ENCODE measurements at regions not wholly inside any gene's neighbourhood (a gene's known extent, or its start where the extent isn't known, plus 50 kb on each side); places are given as distances from the start of the nearest gene placed in this dataset.
A peak's percentile ranks its signal among the peaks of the same experiment; 100 is the strongest.

DNA sequence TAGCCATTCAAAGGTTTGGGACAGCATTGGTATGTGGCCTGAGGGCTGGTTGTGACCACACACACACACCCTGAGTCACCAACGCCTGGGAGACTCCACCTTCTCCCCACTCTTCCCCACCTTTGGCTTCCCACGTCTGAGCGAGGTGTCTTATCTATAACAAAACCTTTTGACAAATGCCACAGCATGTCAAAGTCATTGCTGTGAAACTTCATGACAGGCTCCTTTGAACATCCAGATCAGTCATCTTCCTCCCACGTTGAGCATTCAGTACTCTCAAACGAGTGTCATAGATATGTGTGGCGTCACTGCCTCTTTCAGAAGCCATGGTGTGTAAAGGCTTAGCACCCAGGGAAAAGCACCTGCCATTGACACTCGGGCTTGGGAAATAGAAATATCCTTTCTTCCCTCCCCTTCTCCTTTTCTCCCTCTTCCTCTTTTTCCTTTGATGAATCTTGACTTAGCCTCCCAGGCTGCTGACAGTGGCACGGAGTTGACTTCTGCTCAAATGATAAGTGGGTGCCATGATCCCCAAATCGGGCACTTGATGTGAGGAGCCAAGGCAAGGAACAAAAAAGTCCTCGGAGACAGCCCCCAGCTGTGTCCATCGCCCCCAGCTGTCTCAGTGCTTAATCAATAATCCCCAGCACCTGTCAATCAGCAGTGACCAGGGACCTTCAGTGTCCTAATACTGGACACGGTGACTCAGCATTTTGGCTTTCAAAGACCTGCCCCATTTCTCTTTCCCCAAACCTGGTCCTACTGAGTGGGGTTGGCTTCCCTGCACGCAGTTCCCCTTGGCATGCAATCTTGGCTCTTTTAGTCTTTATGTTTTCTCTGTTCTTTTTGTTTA, 114.8 kb downstream of the FGF18 start:
- Mint-ChIP-seq H3K9me3 (peaks cover 4% of the 10 kb centered on the region), H3K27me3 (ENCODE audit: low read depth) (no peaks in the 10 kb centered on the region), H3K36me3 (no peaks in the 10 kb centered on the region), H3K27ac (no peak overlapping the region), H3K4me1 (peaks cover 44% of the 10 kb centered on the region), H3K4me3 (no peak overlapping the region)
- no peak for ATAC-seq
- CTCF ChIA-PET = no interaction called here
- no peak for DNase-seq (ENCODE audit: low spot score)
- POLR2A ChIA-PET = no interaction called here
- TF ChIP-seq PREB (CRISPR knock-in tag; IDR thresholded peaks at IDR 0.05; ENCODE audit: borderline replicate concordance) (no peak), NFE2L1 (CRISPR knock-in tag; IDR thresholded peaks at IDR 0.05) (peak; percentile 88; the same call in 1 of the 2 replicates)

DNA sequence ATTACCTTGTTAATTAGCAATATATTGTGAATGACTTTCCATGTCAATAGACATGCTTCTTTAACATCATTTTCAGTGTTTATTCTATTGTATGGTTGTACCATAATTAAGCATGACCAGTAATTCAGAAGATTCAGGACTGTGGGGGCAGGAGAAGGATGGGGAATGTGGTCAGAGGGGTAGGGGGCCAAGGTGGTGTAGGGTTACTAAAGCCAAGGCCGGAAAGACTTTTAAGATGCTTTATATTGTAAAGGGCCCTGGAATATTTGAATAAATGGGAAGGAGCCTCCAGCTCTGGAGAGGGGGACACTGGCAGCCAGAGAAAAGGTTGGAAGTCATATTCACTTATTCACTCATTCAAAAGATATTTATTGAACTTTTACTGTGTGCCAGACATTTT, 115.7 kb downstream of the FGF18 start:
- peaks cover 39% of the 10 kb centered on the region for H3K4me1 Mint-ChIP-seq
- CTCF ChIA-PET = interaction anchor here (0.6 to 1.4 kb wide), 2 partner anchors 10 to 15 kb away, joined by 3 read pairs; no protein-coding TSS in a partner anchor
- POLR2A ChIA-PET = interaction anchor here (1.3 kb wide), 1 partner anchor 15 kb away, joined by 4 read pairs; no protein-coding TSS in a partner anchor
- peaks cover 4% of the 10 kb centered on the region for H3K9me3 Mint-ChIP-seq
- peak; percentile 56 for ATAC-seq
- H3K27ac Mint-ChIP-seq = peak overlapping the region; percentile 35
- peak overlapping the region; percentile 15 for H3K4me3 Mint-ChIP-seq
- H3K36me3 Mint-ChIP-seq = no peaks in the 10 kb centered on the region
- DNase-seq (ENCODE audit: low spot score) = no peak
- no peaks in the 10 kb centered on the region for H3K27me3 Mint-ChIP-seq (ENCODE audit: low read depth)
- TF ChIP-seq MYBL2 (CRISPR knock-in tag; IDR thresholded peaks at IDR 0.05) (no peak), ZBTB21 (CRISPR knock-in tag; IDR thresholded peaks at IDR 0.05; ENCODE audit: borderline replicate concordance) (no peak), ZNF512 (CRISPR knock-in tag; IDR thresholded peaks at IDR 0.05; ENCODE audit: borderline replicate concordance) (no peak), TP53 (CRISPR knock-in tag; IDR thresholded peaks at IDR 0.05) (no peak), ZNF219 (CRISPR knock-in tag; IDR thresholded peaks at IDR 0.05; ENCODE audit: borderline replicate concordance) (no peak), ZNF138 (CRISPR knock-in tag; conservative IDR thresholded peaks at IDR 0.05) (no peak), KAT7 (CRISPR knock-in tag; IDR thresholded peaks at IDR 0.05; ENCODE audit: borderline replicate concordance) (no peak), JUN (CRISPR knock-in tag; IDR thresholded peaks at IDR 0.05) (no peak), GTF2I (CRISPR knock-in tag; conservative IDR thresholded peaks at IDR 0.05) (no peak), NR1H2 (CRISPR knock-in tag; IDR thresholded peaks at IDR 0.05) (no peak), TEAD1 (CRISPR knock-in tag; IDR thresholded peaks at IDR 0.05) (no peak)
- TF ChIP-seq, protein P1, sequence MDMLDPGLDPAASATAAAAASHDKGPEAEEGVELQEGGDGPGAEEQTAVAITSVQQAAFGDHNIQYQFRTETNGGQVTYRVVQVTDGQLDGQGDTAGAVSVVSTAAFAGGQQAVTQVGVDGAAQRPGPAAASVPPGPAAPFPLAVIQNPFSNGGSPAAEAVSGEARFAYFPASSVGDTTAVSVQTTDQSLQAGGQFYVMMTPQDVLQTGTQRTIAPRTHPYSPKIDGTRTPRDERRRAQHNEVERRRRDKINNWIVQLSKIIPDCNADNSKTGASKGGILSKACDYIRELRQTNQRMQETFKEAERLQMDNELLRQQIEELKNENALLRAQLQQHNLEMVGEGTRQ (CRISPR knock-in tag; IDR thresholded peaks at IDR 0.05) = no peak
- TF ChIP-seq, protein P2, sequence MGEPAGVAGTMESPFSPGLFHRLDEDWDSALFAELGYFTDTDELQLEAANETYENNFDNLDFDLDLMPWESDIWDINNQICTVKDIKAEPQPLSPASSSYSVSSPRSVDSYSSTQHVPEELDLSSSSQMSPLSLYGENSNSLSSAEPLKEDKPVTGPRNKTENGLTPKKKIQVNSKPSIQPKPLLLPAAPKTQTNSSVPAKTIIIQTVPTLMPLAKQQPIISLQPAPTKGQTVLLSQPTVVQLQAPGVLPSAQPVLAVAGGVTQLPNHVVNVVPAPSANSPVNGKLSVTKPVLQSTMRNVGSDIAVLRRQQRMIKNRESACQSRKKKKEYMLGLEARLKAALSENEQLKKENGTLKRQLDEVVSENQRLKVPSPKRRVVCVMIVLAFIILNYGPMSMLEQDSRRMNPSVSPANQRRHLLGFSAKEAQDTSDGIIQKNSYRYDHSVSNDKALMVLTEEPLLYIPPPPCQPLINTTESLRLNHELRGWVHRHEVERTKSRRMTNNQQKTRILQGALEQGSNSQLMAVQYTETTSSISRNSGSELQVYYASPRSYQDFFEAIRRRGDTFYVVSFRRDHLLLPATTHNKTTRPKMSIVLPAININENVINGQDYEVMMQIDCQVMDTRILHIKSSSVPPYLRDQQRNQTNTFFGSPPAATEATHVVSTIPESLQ (CRISPR knock-in tag; IDR thresholded peaks at IDR 0.05) = no peak
- TF ChIP-seq, protein P3, sequence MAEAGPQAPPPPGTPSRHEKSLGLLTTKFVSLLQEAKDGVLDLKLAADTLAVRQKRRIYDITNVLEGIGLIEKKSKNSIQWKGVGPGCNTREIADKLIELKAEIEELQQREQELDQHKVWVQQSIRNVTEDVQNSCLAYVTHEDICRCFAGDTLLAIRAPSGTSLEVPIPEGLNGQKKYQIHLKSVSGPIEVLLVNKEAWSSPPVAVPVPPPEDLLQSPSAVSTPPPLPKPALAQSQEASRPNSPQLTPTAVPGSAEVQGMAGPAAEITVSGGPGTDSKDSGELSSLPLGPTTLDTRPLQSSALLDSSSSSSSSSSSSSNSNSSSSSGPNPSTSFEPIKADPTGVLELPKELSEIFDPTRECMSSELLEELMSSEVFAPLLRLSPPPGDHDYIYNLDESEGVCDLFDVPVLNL (CRISPR knock-in tag; IDR thresholded peaks at IDR 0.05; ENCODE audit: borderline replicate concordance, low read depth) = no peak
- TF ChIP-seq, protein P4, sequence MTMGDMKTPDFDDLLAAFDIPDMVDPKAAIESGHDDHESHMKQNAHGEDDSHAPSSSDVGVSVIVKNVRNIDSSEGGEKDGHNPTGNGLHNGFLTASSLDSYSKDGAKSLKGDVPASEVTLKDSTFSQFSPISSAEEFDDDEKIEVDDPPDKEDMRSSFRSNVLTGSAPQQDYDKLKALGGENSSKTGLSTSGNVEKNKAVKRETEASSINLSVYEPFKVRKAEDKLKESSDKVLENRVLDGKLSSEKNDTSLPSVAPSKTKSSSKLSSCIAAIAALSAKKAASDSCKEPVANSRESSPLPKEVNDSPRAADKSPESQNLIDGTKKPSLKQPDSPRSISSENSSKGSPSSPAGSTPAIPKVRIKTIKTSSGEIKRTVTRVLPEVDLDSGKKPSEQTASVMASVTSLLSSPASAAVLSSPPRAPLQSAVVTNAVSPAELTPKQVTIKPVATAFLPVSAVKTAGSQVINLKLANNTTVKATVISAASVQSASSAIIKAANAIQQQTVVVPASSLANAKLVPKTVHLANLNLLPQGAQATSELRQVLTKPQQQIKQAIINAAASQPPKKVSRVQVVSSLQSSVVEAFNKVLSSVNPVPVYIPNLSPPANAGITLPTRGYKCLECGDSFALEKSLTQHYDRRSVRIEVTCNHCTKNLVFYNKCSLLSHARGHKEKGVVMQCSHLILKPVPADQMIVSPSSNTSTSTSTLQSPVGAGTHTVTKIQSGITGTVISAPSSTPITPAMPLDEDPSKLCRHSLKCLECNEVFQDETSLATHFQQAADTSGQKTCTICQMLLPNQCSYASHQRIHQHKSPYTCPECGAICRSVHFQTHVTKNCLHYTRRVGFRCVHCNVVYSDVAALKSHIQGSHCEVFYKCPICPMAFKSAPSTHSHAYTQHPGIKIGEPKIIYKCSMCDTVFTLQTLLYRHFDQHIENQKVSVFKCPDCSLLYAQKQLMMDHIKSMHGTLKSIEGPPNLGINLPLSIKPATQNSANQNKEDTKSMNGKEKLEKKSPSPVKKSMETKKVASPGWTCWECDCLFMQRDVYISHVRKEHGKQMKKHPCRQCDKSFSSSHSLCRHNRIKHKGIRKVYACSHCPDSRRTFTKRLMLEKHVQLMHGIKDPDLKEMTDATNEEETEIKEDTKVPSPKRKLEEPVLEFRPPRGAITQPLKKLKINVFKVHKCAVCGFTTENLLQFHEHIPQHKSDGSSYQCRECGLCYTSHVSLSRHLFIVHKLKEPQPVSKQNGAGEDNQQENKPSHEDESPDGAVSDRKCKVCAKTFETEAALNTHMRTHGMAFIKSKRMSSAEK (CRISPR knock-in tag; IDR thresholded peaks at IDR 0.05; ENCODE audit: borderline replicate concordance) = no peak
- TF ChIP-seq, protein P5, sequence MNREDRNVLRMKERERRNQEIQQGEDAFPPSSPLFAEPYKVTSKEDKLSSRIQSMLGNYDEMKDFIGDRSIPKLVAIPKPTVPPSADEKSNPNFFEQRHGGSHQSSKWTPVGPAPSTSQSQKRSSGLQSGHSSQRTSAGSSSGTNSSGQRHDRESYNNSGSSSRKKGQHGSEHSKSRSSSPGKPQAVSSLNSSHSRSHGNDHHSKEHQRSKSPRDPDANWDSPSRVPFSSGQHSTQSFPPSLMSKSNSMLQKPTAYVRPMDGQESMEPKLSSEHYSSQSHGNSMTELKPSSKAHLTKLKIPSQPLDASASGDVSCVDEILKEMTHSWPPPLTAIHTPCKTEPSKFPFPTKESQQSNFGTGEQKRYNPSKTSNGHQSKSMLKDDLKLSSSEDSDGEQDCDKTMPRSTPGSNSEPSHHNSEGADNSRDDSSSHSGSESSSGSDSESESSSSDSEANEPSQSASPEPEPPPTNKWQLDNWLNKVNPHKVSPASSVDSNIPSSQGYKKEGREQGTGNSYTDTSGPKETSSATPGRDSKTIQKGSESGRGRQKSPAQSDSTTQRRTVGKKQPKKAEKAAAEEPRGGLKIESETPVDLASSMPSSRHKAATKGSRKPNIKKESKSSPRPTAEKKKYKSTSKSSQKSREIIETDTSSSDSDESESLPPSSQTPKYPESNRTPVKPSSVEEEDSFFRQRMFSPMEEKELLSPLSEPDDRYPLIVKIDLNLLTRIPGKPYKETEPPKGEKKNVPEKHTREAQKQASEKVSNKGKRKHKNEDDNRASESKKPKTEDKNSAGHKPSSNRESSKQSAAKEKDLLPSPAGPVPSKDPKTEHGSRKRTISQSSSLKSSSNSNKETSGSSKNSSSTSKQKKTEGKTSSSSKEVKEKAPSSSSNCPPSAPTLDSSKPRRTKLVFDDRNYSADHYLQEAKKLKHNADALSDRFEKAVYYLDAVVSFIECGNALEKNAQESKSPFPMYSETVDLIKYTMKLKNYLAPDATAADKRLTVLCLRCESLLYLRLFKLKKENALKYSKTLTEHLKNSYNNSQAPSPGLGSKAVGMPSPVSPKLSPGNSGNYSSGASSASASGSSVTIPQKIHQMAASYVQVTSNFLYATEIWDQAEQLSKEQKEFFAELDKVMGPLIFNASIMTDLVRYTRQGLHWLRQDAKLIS (CRISPR knock-in tag; IDR thresholded peaks at IDR 0.05; ENCODE audit: borderline replicate concordance) = no peak

All from WTC11 (cell line).